Neural cell (in vitro differentiated cells): ENCODE measurements at regions not wholly inside any gene's neighbourhood (a gene's known extent, or its start where the extent isn't known, plus 50 kb on each side); places are given as distances from the start of the nearest gene placed in this dataset.

Experiments
- CTCF ChIP-seq: fragments of 450-650 bp; IDR thresholded peaks from 2 replicates; pipeline ENCODE4 v1.5.1; 2014; ENCODE audit warnings: antibody characterized with exemption, mild to moderate bottlenecking, moderate library complexity; ENCODE audit not compliant: poor library complexity, severe bottlenecking
- EP300 ChIP-seq: fragments of 450-650 bp; conservative IDR thresholded peaks from 2 replicates; pipeline ENCODE4 v1.6.1; 2014; ENCODE audit warnings: antibody characterized with exemption, mild to moderate bottlenecking, moderate library complexity; ENCODE audit not compliant: poor library complexity, severe bottlenecking
- EZH2 ChIP-seq: fragments of 200-600, 300-800 bp; shearing (Covaris generic), sonication (generic); IDR thresholded peaks from 2 replicates; pipeline ENCODE4 v1.6.1; 2014; ENCODE audit warnings: antibody characterized with exemption, low read length, borderline replicate concordance, mild to moderate bottlenecking; ENCODE audit not compliant: insufficient read depth, poor library complexity, severe bottlenecking
- MXI1 ChIP-seq: fragments of 450-650 bp; conservative IDR thresholded peaks from 2 replicates; pipeline ENCODE4 v1.6.1; 2014; ENCODE audit warnings: antibody characterized with exemption, mild to moderate bottlenecking; ENCODE audit not compliant: poor library complexity, severe bottlenecking
- POLR2AphosphoS5 ChIP-seq: IDR thresholded peaks from 2 replicates; pipeline ENCODE4 v1.6.1; 2012
- RAD21 ChIP-seq: fragments of 450-650 bp; conservative IDR thresholded peaks from 2 replicates; pipeline ENCODE4 v1.6.1; 2014; ENCODE audit warnings: antibody characterized with exemption, mild to moderate bottlenecking, moderate library complexity
- SMC3 ChIP-seq: fragments of 450-650 bp; conservative IDR thresholded peaks from 2 replicates; pipeline ENCODE4 v1.6.1; 2014; ENCODE audit warnings: antibody characterized with exemption, mild to moderate bottlenecking, moderate library complexity; ENCODE audit not compliant: poor library complexity
- TAF1 ChIP-seq: IDR thresholded peaks from 2 replicates; pipeline ENCODE4 v1.6.1; 2012; ENCODE audit warnings: low read depth
- TF ChIP-seq, protein P1 (sequence below): IDR thresholded peaks from 2 replicates; pipeline ENCODE4 v1.6.1; 2012; ENCODE audit warnings: borderline replicate concordance

DNA sequence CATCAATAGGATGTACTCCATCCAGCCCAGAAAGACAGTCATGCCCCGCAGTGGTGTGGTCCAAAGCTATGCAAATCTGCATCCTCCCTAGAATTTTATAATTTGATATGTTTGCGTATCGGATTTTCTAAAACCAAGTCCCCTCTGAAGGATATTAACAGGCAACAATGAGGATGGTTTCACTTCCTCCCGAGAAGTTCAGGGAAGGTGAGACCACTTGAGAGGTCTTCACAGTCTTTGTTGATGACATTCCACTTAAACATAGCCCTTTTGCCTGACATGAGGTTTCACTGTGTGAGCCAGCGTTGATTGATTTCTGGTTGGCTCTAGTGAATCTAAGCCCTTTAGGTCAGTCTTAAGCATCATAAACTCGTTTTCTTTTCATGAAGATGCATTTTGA lies 276.1 kb downstream of the NR2F2 start:
- TF ChIP-seq SMC3 (no peak), POLR2AphosphoS5 (no peak), CTCF (no peak), EZH2 (no peak), EP300 (no peak), TAF1 (no peak), RAD21 (no peak), MXI1 (no peak)
- TF ChIP-seq, protein P1, sequence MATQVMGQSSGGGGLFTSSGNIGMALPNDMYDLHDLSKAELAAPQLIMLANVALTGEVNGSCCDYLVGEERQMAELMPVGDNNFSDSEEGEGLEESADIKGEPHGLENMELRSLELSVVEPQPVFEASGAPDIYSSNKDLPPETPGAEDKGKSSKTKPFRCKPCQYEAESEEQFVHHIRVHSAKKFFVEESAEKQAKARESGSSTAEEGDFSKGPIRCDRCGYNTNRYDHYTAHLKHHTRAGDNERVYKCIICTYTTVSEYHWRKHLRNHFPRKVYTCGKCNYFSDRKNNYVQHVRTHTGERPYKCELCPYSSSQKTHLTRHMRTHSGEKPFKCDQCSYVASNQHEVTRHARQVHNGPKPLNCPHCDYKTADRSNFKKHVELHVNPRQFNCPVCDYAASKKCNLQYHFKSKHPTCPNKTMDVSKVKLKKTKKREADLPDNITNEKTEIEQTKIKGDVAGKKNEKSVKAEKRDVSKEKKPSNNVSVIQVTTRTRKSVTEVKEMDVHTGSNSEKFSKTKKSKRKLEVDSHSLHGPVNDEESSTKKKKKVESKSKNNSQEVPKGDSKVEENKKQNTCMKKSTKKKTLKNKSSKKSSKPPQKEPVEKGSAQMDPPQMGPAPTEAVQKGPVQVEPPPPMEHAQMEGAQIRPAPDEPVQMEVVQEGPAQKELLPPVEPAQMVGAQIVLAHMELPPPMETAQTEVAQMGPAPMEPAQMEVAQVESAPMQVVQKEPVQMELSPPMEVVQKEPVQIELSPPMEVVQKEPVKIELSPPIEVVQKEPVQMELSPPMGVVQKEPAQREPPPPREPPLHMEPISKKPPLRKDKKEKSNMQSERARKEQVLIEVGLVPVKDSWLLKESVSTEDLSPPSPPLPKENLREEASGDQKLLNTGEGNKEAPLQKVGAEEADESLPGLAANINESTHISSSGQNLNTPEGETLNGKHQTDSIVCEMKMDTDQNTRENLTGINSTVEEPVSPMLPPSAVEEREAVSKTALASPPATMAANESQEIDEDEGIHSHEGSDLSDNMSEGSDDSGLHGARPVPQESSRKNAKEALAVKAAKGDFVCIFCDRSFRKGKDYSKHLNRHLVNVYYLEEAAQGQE = no peak
